ENCODE measurements at regions not wholly inside any gene's neighbourhood (a gene's known extent, or its start where the extent isn't known, plus 50 kb on each side); places are given as distances from the start of the nearest gene placed in this dataset.

DNA sequence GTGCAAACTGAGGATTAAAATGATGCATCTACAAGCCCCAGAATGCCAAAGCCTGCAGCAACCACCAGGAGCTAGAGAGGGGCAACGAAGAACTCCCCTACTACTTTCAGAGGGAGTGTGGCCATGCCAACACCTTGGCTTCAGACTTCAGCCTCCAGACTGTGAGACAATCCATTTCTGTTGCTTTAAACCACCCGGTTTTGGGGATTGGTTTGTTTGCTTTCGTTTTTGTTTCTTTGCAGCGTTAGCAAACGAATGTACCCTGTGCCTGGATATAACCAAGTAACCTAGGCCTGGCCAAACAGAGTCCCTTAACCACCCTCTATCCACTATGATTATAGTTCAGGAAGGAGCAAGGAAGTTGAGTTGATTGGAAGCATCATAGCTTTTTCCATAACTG is 171.2 kb upstream of the NCK2 start:
- DNase-seq (ENCODE audit: low read depth in 2 of 2) = no peak

DNA sequence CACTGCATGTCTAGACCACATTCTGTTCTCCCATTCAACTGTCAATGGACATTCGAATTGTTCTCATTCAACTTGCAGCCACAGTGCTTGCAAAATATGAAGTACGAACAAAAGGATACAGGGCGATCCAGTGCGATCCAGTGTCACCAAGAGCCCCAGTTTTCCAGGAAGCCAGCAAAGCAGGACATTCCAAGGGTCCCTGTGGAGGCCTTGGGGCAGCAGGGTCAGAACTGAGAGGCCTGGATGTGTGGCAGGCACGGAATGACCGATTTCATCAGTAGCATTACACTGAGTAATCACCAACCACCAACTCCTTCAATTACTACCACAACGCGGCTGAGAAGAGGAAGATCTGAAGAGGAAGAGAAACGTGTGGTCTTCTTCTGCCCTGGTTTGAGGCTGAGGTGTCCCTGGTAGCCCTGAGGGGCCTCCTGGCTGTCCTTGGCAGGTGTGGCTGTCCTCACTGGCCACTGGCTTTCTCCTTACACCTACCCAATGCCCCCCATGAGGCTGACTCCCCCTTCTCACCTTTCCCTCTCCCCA is 172.7 kb upstream of the FHL2 start:
- DNase-seq (ENCODE audit: low read depth in 2 of 2) = no peak

GRCh38 chr2:105570757-105571156 is 171.9 kb upstream of the FHL2 start:
- no peak for DNase-seq (ENCODE audit: low read depth in 2 of 2)

- no peak for DNase-seq (ENCODE audit: low read depth in 2 of 2)
These were observed 171.5 kb upstream of the FHL2 start for GRCh38 chr2:105570326-105570725.

- no peak for DNase-seq (ENCODE audit: low read depth in 2 of 2)
These were observed 170.8 kb upstream of the FHL2 start for GRCh38 chr2:105569606-105570005.

GRCh38 chr2:105567996-105568494 is 169.2 kb upstream of the FHL2 start:
- no peak for DNase-seq (ENCODE audit: low read depth in 2 of 2)

GRCh38 chr2:105563000-105563719 is 164.3 kb upstream of the FHL2 start:
- no peak for DNase-seq (ENCODE audit: low read depth in 2 of 2)

GRCh38 chr2:105561401-105561800 is 162.6 kb upstream of the FHL2 start:
- DNase-seq (ENCODE audit: low read depth in 2 of 2) = no peak

DNA sequence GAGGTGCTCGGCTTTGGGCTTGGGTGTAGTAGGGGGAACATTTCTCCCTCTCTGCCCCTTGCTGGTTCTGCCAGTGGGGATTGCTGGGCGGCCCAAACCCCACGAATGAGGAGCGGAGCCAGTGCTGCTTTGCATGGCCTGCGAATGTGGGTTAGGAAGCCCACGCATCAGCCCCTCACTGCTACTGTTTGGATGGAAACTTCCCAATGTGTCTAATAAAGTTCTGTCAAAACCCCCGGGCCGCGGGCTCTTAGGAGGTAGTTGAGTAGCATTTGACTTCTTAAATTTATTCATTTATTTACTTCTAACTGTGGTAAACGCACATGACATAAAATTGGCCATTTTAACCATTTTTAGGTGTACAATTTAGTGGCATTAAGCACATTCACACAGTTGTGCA is 161.3 kb upstream of the FHL2 start:
- DNase-seq (ENCODE audit: low read depth in 2 of 2) = no peak

DNA sequence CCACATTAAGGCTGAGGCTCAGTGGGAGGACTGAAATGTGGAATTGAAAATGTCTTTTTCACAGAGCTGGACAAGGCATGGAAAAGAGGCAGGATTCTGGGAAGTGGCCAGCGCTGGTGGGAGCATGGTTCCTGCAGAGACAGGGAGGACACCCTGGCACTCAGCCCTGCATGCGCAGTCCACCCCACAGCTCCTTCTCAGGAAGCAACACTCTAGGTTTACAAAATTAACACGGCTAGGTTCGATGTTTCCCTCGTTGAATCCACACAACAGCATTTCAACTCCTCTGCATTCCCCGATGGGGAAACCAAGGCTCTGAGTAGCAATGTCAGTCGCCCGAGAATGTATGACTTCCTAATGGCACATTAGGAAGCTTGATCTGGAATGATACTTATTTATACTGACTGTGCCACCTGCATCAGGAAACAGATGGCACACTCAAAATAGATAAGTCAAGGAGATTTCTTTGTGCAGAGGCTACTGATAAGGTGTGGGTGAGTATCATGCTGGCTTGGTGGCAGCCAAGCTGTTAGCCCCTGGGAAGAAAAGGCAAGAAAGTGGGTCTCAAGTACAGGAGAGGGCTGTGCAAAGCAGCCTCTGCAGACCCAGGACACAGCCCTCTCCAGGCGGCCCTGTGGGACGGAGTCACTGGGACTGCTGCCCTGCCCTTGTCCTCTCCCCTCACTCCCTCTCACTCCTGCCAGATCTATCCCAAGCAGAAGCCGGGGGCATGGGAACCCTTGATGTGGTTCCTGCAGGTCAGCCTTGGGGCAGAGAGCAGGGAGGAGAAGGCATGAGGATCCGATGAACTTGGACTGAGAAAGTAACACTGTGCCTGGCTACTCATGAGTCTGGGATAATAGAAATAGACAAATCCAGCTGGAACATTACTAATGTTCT is 158.4 kb upstream of the FHL2 start:
- no peak for DNase-seq (ENCODE audit: low read depth in 2 of 2)

GRCh38 chr2:105556366-105556765 is 157.5 kb upstream of the FHL2 start:
- no peak for DNase-seq (ENCODE audit: low read depth in 2 of 2)

DNA sequence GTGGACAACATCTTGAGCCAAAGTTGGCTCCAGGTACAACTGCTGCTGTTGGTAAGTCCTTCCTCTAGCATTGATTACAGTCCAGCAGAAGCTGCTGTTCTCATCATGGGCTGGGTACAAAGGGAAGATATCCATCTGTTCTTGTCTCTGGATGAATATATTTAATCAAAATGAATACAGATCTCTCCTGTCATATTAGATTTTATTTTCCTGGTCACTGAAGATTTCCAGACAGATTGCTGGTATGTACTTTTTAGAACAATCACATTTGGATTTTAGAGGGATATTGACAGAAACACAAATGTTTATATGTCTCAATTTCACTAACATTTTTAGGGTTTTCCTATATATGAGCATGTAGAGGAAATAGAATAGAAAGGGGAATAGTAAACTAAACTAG is 155.4 kb upstream of the FHL2 start:
- DNase-seq (ENCODE audit: low read depth in 2 of 2) = no peak

GRCh38 chr2:105553538-105554196 is 154.8 kb upstream of the FHL2 start:
- DNase-seq (ENCODE audit: low read depth in 2 of 2) = no peak

DNA sequence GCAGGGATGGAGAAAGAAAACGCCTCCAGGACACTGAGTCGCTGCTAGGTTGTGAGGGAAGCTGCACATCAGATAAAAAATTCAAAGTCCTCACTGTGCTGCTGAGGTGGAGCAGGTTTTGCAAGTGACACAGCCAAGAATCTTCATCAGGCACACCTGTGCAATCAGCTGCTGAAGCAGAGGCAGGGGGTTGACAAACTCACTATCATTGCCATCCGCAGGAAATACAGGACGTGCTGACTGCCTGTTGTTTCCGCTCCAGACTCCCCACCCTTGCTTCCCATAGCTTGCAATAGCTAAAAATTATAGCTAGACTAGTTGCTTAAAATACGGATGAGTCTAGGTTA is 147.8 kb upstream of the FHL2 start:
- DNase-seq (ENCODE audit: low read depth in 2 of 2) = no peak

DNA sequence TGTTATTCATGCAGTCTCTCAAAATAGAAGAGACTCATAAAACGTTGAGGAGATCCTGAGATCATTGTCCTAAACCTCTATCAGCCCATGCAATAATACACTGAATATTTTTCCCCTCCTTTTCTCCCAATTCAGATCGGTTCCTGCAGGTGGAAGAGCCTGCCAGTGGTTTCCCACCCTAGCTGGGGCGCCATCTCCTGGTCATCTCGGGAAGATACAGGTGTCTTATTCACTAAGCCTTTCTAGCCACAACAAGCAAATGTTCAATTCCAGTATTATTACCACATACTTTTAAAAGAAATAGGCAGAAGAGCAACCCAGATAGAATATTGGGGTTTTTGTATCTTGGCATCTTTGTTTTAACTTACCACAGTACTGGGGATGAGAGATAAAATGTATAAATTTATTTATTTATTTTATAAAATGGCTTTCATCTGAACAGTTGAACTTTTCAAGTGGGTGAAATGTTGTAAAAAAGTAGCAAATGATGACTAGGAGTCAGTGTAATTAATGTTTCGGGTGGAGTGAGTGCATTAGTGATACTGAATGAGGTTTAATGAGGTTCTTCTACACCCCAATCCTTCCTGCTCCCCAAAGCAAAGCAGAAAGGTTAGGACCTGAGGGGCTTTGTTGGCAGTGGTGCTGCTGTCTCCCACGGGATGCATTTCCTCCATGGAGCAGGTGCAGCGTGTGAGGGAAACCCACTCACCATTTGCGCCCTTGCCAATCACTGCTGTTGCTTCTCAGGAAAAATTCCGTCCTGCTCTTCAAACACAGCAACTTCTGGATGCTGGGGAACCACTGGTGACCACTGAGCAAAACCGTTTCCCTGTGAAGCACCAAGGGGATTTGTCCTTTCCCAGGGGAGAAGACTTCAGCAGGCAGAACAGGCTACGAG is 147.1 kb upstream of the FHL2 start:
- peak; percentile 25 to 44 for DNase-seq (ENCODE audit: low read depth in 2 of 2)

- no peak for DNase-seq (ENCODE audit: low read depth in 2 of 2)
These were observed 145.9 kb upstream of the FHL2 start for GRCh38 chr2:105544591-105545377.

GRCh38 chr2:105541189-105542050 is 142.6 kb upstream of the FHL2 start:
- no peak for DNase-seq (ENCODE audit: low read depth in 2 of 2)

GRCh38 chr2:105540642-105541041 is 141.8 kb upstream of the FHL2 start:
- DNase-seq (ENCODE audit: low read depth in 2 of 2) = no peak

DNA sequence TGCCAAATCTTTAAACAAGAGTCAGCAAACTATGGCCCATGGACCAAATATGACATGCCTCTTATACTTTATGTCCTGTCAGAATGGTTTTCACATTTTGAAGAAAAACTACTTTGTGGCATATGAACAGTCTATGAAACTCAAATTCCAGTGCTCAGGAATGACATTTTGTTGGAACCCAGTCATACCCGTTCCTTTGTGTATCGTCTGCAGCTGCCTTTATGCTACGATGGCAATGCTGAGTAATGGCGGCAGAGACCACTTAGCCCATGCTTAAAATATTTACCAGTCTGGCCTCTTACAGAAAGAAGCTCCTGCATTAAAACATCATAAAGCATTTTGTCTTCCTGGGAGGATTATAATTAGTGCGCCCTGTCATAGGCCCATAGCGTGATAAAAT is 140.5 kb upstream of the FHL2 start:
- DNase-seq (ENCODE audit: low read depth in 2 of 2) = no peak

Measured in stimulated activated CD8-positive, alpha-beta memory T cell treated with anti-CD3 and anti-CD28 coated beads, Interleukin-7, amount 100 ng/mL, for 4 hours (primary cell).